GM12865 (cell line): ENCODE measurements at regions not wholly inside any gene's neighbourhood (a gene's known extent, or its start where the extent isn't known, plus 50 kb on each side); places are given as distances from the start of the nearest gene placed in this dataset.
"Not testable (repeated sequence)": the region's sequence is repeated elsewhere in the genome, so short reads cannot be mapped to it uniquely, and the experiment has no call there.

ENCODE experiments used
- DNase-seq: peaks from one replicate; pipeline ENCODE4 v3.0.0; 2010; ENCODE audit warnings: low read depth
- H3K4me3 ChIP-seq: 2 replicates; pipeline ENCODE4 v1.5.1; 2011; ENCODE audit warnings: mild to moderate bottlenecking, low read depth, low read length, control low read depth
- CTCF ChIP-seq: IDR thresholded peaks from 2 replicates; pipeline ENCODE4 v1.5.1; 2011; ENCODE audit warnings: low read length, control low read depth, low read depth, inconsistent platforms; ENCODE audit not compliant: insufficient read depth; ENCODE audit errors: missing control alignments

DNA sequence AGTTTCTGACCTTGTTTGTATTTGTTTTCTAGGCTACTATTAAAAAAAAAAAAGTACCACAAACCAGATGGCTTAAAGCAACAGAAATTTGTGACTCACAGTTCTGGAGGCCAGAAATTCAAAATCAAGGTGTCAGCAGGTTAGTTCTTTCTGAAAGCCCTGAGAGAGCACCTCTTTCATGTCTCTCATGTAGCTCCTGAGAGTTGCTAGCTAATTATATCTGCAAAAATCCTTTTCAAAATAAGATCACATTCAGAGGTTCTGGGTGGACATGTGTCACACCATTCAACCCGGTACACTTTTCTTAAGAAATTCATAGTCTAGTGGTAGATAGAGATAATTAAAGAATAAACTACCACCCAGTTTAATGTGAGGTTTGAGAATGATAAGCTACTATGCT, 888.6 kb downstream of the GRID1 start:
- no peak for TF ChIP-seq CTCF
- H3K4me3 ChIP-seq: no peak overlapping the region
- DNase-seq: no peak

DNA sequence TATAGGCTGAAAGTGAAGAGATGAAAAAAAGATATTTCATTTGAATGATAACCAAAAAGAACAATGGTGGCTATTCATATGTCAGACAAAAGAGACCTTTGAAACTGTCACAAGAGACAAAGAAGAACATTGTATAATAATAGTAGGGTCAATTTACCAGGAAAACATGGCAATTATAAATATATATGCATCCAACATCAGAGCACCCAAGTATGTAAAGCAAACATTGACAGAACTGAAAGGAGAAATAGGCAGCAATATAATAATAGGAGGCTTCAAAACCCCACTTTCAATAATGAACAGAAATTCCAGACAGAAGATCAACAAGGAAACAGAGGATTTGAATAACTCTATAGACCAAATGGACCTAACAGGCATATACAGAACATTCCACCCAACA, 876.2 kb downstream of the GRID1 start:
- TF ChIP-seq CTCF: no peak
- no peak overlapping the region for H3K4me3 ChIP-seq
- no peak for DNase-seq

- no peak overlapping the region for H3K4me3 ChIP-seq
- TF ChIP-seq CTCF: no peak
- no peak for DNase-seq
Observed at GRCh38 chr10:85491652-85492051, 874.9 kb downstream of the GRID1 start.

- DNase-seq: no peak
- TF ChIP-seq CTCF: no peak
Observed at GRCh38 chr10:85492684-85493083, 873.9 kb downstream of the GRID1 start.

GRCh38 chr10:85493703-85494102, 872.9 kb downstream of the GRID1 start:
- no peak for DNase-seq
- TF ChIP-seq CTCF: no peak
- H3K4me3 ChIP-seq: no peak overlapping the region

More at GRCh38 chr10:85492684-85493083, 873.9 kb downstream of the GRID1 start:
- no peak overlapping the region for H3K4me3 ChIP-seq

DNA sequence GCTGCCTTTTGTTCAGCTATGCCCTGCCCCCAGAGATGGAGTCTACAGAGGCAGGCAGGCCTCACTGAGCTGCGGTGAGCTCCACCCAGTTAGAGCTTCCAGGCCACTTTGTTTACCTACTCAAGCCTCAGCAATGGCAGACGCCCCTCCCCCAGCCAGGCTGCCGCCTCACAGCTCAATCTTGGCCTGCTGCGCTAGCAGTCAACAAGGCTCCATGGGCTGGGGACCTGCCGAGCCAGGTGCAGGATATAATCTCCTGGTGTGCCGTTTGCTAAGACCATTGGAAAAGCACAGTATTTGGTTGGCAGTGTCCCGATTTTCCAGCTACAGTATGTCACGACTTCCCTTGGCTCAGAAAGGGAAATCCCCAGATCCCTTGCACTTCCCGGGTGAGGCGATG, 862.0 kb downstream of the GRID1 start:
- not testable (repeated sequence) for DNase-seq

DNA sequence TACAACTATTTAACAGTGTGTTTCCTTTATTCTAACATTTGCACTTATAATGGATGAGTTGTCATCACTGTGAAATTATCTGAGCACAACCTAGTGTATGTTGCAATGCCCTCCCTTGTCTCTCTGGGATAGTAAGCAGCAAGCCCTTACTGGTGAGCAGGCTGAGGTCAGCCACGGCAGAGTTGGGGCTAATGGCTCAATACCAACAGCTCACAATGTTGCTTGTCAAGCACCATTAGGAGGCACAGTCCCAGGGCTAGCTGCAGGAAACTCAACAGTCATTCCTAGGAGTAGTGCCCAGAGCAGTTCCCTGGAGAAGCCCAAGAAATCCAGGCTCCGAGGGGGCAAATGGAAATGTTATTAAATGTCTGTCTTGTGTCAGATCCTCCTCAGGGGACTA, 858.4 kb downstream of the GRID1 start:
- DNase-seq: no peak
- no peak overlapping the region for H3K4me3 ChIP-seq
- TF ChIP-seq CTCF: no peak

More for the DNA sequence above, 862.0 kb downstream of the GRID1 start:
- not testable (repeated sequence) for H3K4me3 ChIP-seq
